ENCODE measurements at regions not wholly inside any gene's neighbourhood (a gene's known extent, or its start where the extent isn't known, plus 50 kb on each side); places are given as distances from the start of the nearest gene placed in this dataset.

- no peak for TF ChIP-seq NR2C2 (IDR thresholded peaks at IDR 0.05; ENCODE audit: borderline replicate concordance, control insufficient read depth, insufficient read length, low read depth)
- TF ChIP-seq YY1 (IDR thresholded peaks at IDR 0.05; ENCODE audit: low read depth, low read length), result no peak
- no peak for TF ChIP-seq SIN3A (IDR thresholded peaks at IDR 0.05; ENCODE audit: low read depth, low read length)
- no peak for TF ChIP-seq CTCF (IDR thresholded peaks at IDR 0.05 in 2 of 3, conservative IDR thresholded peaks at IDR 0.05 in 1 of 3; ENCODE audit: control insufficient read depth in 2 of 3, extremely low read depth in 1 of 3, insufficient read depth in 1 of 3, low read depth in 3 of 3, low read length in 3 of 3)
- TF ChIP-seq EZH2 (IDR thresholded peaks at IDR 0.05; ENCODE audit: borderline replicate concordance, control insufficient read depth, low read depth, low read length), result no peak
- TF ChIP-seq ATF2 (IDR thresholded peaks at IDR 0.05; ENCODE audit: low read length), result no peak
Observed at GRCh38 chr1:55943012-55943411, 636.4 kb downstream of the PLPP3 start.
